OCI-LY7 (cell line): ENCODE measurements at regions not wholly inside any gene's neighbourhood (a gene's known extent, or its start where the extent isn't known, plus 50 kb on each side); places are given as distances from the start of the nearest gene placed in this dataset.

Source experiments
- EZH2phosphoT487 ChIP-seq: fragments of 200-600 bp; sonication (generic); IDR thresholded peaks from 2 replicates; pipeline ENCODE4 v1.6.1; 2018; ENCODE audit warnings: low read depth, borderline replicate concordance, mild to moderate bottlenecking, mixed run types, antibody characterized with exemption, low read length, moderate library complexity, mixed read lengths
- TF ChIP-seq, protein P1 (sequence below): fragments of 200-600 bp; sonication (generic); conservative IDR thresholded peaks from 2 replicates; pipeline ENCODE4 v1.5.1; 2014; ENCODE audit warnings: mild to moderate bottlenecking, antibody characterized with exemption, low read length, moderate library complexity, mixed read lengths

DNA sequence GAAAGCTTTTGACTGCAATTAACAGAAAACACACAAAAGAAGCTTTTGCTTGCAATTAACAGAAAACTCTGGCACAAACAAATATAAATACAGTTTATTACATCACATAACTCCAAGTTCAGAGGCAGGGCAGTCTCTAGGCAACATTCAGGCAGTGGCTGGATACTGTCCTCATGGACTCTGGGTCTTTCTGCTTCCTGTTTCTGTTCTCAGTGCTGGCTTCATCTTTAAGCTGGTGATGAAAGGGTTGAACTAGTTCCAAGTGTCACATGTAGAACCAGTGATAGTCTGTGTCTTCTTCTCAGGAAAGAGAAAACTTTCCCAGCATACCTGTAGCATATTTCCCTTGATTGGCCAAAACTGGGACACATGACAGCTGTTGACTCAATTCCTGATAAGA, 222.6 kb upstream of the GLRA1 start:
- TF ChIP-seq, protein P1, sequence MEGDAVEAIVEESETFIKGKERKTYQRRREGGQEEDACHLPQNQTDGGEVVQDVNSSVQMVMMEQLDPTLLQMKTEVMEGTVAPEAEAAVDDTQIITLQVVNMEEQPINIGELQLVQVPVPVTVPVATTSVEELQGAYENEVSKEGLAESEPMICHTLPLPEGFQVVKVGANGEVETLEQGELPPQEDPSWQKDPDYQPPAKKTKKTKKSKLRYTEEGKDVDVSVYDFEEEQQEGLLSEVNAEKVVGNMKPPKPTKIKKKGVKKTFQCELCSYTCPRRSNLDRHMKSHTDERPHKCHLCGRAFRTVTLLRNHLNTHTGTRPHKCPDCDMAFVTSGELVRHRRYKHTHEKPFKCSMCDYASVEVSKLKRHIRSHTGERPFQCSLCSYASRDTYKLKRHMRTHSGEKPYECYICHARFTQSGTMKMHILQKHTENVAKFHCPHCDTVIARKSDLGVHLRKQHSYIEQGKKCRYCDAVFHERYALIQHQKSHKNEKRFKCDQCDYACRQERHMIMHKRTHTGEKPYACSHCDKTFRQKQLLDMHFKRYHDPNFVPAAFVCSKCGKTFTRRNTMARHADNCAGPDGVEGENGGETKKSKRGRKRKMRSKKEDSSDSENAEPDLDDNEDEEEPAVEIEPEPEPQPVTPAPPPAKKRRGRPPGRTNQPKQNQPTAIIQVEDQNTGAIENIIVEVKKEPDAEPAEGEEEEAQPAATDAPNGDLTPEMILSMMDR: no peak
- TF ChIP-seq EZH2phosphoT487: no peak
